Mesendoderm (in vitro differentiated cells): ENCODE measurements at regions not wholly inside any gene's neighbourhood (a gene's known extent, or its start where the extent isn't known, plus 50 kb on each side); places are given as distances from the start of the nearest gene placed in this dataset. TPM values are rescaled to one million over a fixed set of nuclear protein-coding genes. Genes with fewer than 3 reads are reported as not detected.

ENCODE experiments used
- small RNA-seq: library from polyadenylated mRNA; stranded (forward); fragments of <200 nt; extraction: miRNeasy Mini kit (QIAGEN cat#:217004); gene quantifications from one replicate; pipeline ENCODE3, GENCODE V24; 2013; ENCODE audit not compliant: insufficient read depth

Small RNAs in the stretch of these regions (small RNA-seq; reads per million reads assigned to genes)
- gene RN7SKP129 (not detected), gene RNU6-956P (not detected)
